Upper lobe of left lung (tissue), 6 donors: ENCODE measurements at regions not wholly inside any gene's neighbourhood (a gene's known extent, or its start where the extent isn't known, plus 50 kb on each side); places are given as distances from the start of the nearest gene placed in this dataset.

Experiments
- ATAC-seq, 2 donors: fragments of 200-7000 bp; cut with Tn5 transposase; one replicate each; pipeline ENCODE4 v1.9.1; 2022; ENCODE audit warnings: mild to moderate bottlenecking in 2 of 2, moderate library complexity in 2 of 2; ENCODE audit not compliant: low FRiP score in 2 of 2
- DNase-seq, 2 donors: peaks; one replicate each; pipeline ENCODE4 v3.0.0-alpha.2; 2019 to 2020
- H3K27ac ChIP-seq, 4 donors: fragments of 200-600 bp; sonication (generic); one replicate each; pipeline ENCODE4 v1.5.1; 2016 to 2019
- H3K27me3 ChIP-seq, 4 donors: fragments of 200-600 bp; sonication (generic); one replicate each; pipeline ENCODE4 v1.5.1; 2017 to 2019
- H3K36me3 ChIP-seq, 4 donors: fragments of 200-600 bp; sonication (generic); one replicate each; pipeline ENCODE4 v1.5.1; 2016 to 2019
- H3K4me1 ChIP-seq, 4 donors: fragments of 200-600 bp; sonication (generic); one replicate each; pipeline ENCODE4 v1.5.1; 2018 to 2019
- H3K4me3 ChIP-seq, 4 donors: fragments of 200-600 bp; sonication (generic); one replicate each; pipeline ENCODE4 v1.5.1; 2017 to 2019; ENCODE audit warnings: mild to moderate bottlenecking in 2 of 4, moderate library complexity in 1 of 4
- H3K9me3 ChIP-seq, 4 donors: fragments of 200-600 bp; sonication (generic); one replicate each; pipeline ENCODE4 v1.5.1; 2018 to 2019
- CTCF ChIP-seq, 6 experiments: fragments of 450-650 bp in 4 of 6; fragments of 200-600 bp in 2 of 6; sonication (generic) in 2 of 6; IDR thresholded peaks; one replicate each; pipeline ENCODE4 v1.5.1; 2016 to 2019; ENCODE audit warnings: antibody characterized with exemption in 6 of 6
- EP300 ChIP-seq, 4 donors: sonication (generic); formaldehyde crosslinking; IDR thresholded peaks; one replicate each; pipeline ENCODE4 v1.5.1; 2017; ENCODE audit warnings: antibody characterized with exemption in 4 of 4, control low read depth in 2 of 4
- POLR2A ChIP-seq, 4 donors: fragments of 450-650 bp; IDR thresholded peaks; one replicate each; pipeline ENCODE4 v1.5.1; 2016 to 2017; ENCODE audit warnings: antibody characterized with exemption in 4 of 4, mild to moderate bottlenecking in 2 of 4
- POLR2AphosphoS5 ChIP-seq, 2 donors: sonication (generic); formaldehyde crosslinking; IDR thresholded peaks; one replicate each; pipeline ENCODE4 v1.5.1; 2017; ENCODE audit warnings: antibody characterized with exemption in 2 of 2
- WGBS, 2 donors: methylation state at CpG; one replicate each; pipeline ENCODE4 v1.1.5; 2017 to 2018; 5-methylcytosine and 5-hydroxymethylcytosine counted together
- donor health status: DM: no; HTN: no; CAD: no; lungs with moderate emphysema.
- donor health status: DM: no; HTN: yes; CAD: no; lungs with severe emphysema.

GRCh38 chr10:118193642-118194041 lies 146.9 kb upstream of the RAB11FIP2 start:
- H3K27me3 ChIP-seq, result no peaks in the 10 kb centered on the region
- no peak for ATAC-seq
- no peak overlapping the region for H3K27ac ChIP-seq
- no peaks in the 10 kb centered on the region for H3K4me1 ChIP-seq
- DNase-seq, result no peak
- H3K4me3 ChIP-seq, result no peak overlapping the region
- 77 to 82% methylated on average over 4 of the region's 4 CpGs for WGBS, 2 donors
- TF ChIP-seq CTCF (IDR thresholded peaks at IDR 0.05) (no peak), POLR2A (IDR thresholded peaks at IDR 0.05) (no peak), EP300 (IDR thresholded peaks at IDR 0.05) (no peak), POLR2AphosphoS5 (IDR thresholded peaks at IDR 0.05) (no peak)
- no peaks in the 10 kb centered on the region for H3K36me3 ChIP-seq
- no peaks in the 10 kb centered on the region for H3K9me3 ChIP-seq

GRCh38 chr10:118181021-118181420 lies 134.3 kb upstream of the RAB11FIP2 start:
- H3K4me1 ChIP-seq, result no peaks in the 10 kb centered on the region
- no peaks in the 10 kb centered on the region for H3K27me3 ChIP-seq
- ATAC-seq (no peak), DNase-seq (no peak)
- TF ChIP-seq CTCF (IDR thresholded peaks at IDR 0.05) (no peak), EP300 (IDR thresholded peaks at IDR 0.05) (no peak), POLR2A (IDR thresholded peaks at IDR 0.05) (no peak), POLR2AphosphoS5 (IDR thresholded peaks at IDR 0.05) (no peak)
- no peaks in the 10 kb centered on the region for H3K36me3 ChIP-seq
- H3K4me3 ChIP-seq, result no peak overlapping the region
- H3K27ac ChIP-seq, result no peak overlapping the region
- 78 to 100% methylated on average over 1 of the region's 1 CpG for WGBS, 2 donors
- no peaks in the 10 kb centered on the region for H3K9me3 ChIP-seq

GRCh38 chr10:118175148-118175547 lies 128.4 kb upstream of the RAB11FIP2 start:
- WGBS, 2 donors, result 71 to 86% methylated on average over 2 of the region's 2 CpGs
- ATAC-seq (no peak), DNase-seq (no peak)
- Histone ChIP-seq H3K27ac (no peak overlapping the region), H3K36me3 (no peaks in the 10 kb centered on the region), H3K4me1 (no peaks in the 10 kb centered on the region), H3K27me3 (no peaks in the 10 kb centered on the region), H3K9me3 (no peaks in the 10 kb centered on the region), H3K4me3 (no peak overlapping the region)
- TF ChIP-seq POLR2A (IDR thresholded peaks at IDR 0.05) (no peak), EP300 (IDR thresholded peaks at IDR 0.05) (no peak), POLR2AphosphoS5 (IDR thresholded peaks at IDR 0.05) (no peak), CTCF (IDR thresholded peaks at IDR 0.05) (no peak)

GRCh38 chr10:118173296-118173695 lies 126.6 kb upstream of the RAB11FIP2 start:
- H3K4me3 ChIP-seq, result no peak overlapping the region
- H3K4me1 ChIP-seq, result no peaks in the 10 kb centered on the region
- TF ChIP-seq POLR2A (IDR thresholded peaks at IDR 0.05) (no peak), EP300 (IDR thresholded peaks at IDR 0.05) (no peak), POLR2AphosphoS5 (IDR thresholded peaks at IDR 0.05) (no peak), CTCF (IDR thresholded peaks at IDR 0.05) (no peak)
- ATAC-seq, result no peak
- DNase-seq, result no peak
- H3K9me3 ChIP-seq, result no peaks in the 10 kb centered on the region
- no peaks in the 10 kb centered on the region for H3K27me3 ChIP-seq
- WGBS, 2 donors, result 83 to 91% methylated on average over 2 of the region's 2 CpGs
- no peaks in the 10 kb centered on the region for H3K36me3 ChIP-seq
- no peak overlapping the region for H3K27ac ChIP-seq

- Histone ChIP-seq H3K27me3 (no peaks in the 10 kb centered on the region), H3K9me3 (no peaks in the 10 kb centered on the region), H3K4me3 (no peak overlapping the region), H3K4me1 (no peaks in the 10 kb centered on the region), H3K27ac (no peak overlapping the region), H3K36me3 (no peaks in the 10 kb centered on the region)
- TF ChIP-seq POLR2A (IDR thresholded peaks at IDR 0.05) (no peak), POLR2AphosphoS5 (IDR thresholded peaks at IDR 0.05) (no peak), CTCF (IDR thresholded peaks at IDR 0.05) (no peak), EP300 (IDR thresholded peaks at IDR 0.05) (no peak)
- 69 to 79% methylated on average over 1 of the region's 1 CpG for WGBS, 2 donors
- DNase-seq, result no peak
- no peak for ATAC-seq
Measured at GRCh38 chr10:118171861-118172260, 125.1 kb upstream of the RAB11FIP2 start.
